HL-60/S4 treated with retinoic acid at 250 ng/mL for 4 days and 3 days (cell line): ENCODE measurements at regions not wholly inside any gene's neighbourhood (a gene's known extent, or its start where the extent isn't known, plus 50 kb on each side); places are given as distances from the start of the nearest gene placed in this dataset.

Experiments
- in situ Hi-C: fragments of 300-500 bp; cut with MboI; formaldehyde crosslinking; loops from 2 replicates; pipeline ENCODE4 v1.7.0; 2022; ENCODE audit warnings: low sequenced_read_pairs

- in situ Hi-C loops, result no loop called here
Measured at GRCh38 chr6:6518631-6519427, 69.7 kb upstream of the LY86 start.

- in situ Hi-C loops, result no loop called here
Measured at GRCh38 chr6:6521961-6522482, 66.5 kb upstream of the LY86 start.

GRCh38 chr6:6522709-6523108, 65.8 kb upstream of the LY86 start:
- in situ Hi-C loops, result no loop called here

- in situ Hi-C loops, result loop anchor here (25.0 kb wide), 2 partner anchors 463 to 1063 kb away; no protein-coding TSS in a partner anchor
Measured at GRCh38 chr6:6524951-6525350, 63.6 kb upstream of the LY86 start.

GRCh38 chr6:6525933-6526332, 62.6 kb upstream of the LY86 start:
- in situ Hi-C loops, result loop anchor here (25.0 kb wide), 2 partner anchors 464 to 1064 kb away; no protein-coding TSS in a partner anchor

GRCh38 chr6:6529275-6529674, 59.2 kb upstream of the LY86 start:
- in situ Hi-C loops, result loop anchor here (25.0 kb wide), 2 partner anchors 467 to 1067 kb away; no protein-coding TSS in a partner anchor

GRCh38 chr6:6533176-6533575, 55.3 kb upstream of the LY86 start:
- in situ Hi-C loops, result loop anchor here (25.0 kb wide), 2 partner anchors 471 to 1071 kb away; no protein-coding TSS in a partner anchor

GRCh38 chr6:6534399-6534798, 54.1 kb upstream of the LY86 start:
- in situ Hi-C loops, result loop anchor here (25.0 kb wide), 2 partner anchors 472 to 1072 kb away; no protein-coding TSS in a partner anchor

- in situ Hi-C loops, result loop anchor here (25.0 kb wide), 2 partner anchors 475 to 1075 kb away; no protein-coding TSS in a partner anchor
Measured at GRCh38 chr6:6537488-6538260, 50.8 kb upstream of the LY86 start.

- in situ Hi-C loops, result loop anchor here (25.0 kb wide), 2 partner anchors 476 to 1076 kb away; no protein-coding TSS in a partner anchor
Measured at GRCh38 chr6:6538261-6538660, 50.3 kb upstream of the LY86 start.
